ENCODE measurements at regions not wholly inside any gene's neighbourhood (a gene's known extent, or its start where the extent isn't known, plus 50 kb on each side); places are given as distances from the start of the nearest gene placed in this dataset.
A peak's percentile ranks its signal among the peaks of the same experiment; 100 is the strongest.

DNA sequence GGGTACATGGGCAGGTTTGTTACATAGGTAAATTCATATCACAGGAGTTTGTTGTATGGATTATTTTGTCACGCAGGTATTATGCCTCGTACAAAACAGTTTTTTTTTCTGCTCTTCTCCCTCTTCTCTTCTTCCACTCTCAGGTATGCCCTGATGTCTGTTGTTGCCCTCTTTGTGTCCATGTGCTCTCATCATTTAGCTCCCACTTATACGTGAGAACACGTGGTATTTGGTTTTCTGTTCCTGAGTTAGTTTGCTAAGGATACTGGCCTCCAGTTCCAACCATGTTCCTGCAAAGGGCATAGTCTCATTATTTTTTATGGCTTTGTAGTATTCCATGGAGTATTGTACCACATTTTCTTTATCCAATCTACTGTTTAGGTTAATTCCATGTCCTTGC, 65.7 kb downstream of the UNC5CL start:
- DNase-seq: no peak

DNA sequence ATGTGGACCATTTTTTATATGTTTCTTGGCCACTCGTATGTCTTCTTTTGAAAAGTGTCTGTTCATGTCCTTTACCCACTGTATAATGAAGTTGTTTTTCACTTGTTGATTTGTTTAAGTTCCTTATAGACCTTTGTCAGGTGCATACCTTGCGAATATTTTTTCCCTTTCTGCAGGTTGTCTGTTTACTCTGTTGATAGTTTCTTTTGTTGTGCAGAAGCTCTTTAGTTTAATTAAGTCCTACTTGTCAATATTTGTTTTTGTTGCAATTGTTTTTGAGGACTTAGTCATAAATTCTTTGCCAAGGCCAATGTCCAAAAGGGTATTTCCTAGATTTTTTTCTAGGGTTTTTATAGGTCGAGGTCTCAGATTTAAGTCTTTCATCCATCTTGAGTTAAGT, 66.2 kb downstream of the UNC5CL start:
- DNase-seq: no peak

DNA sequence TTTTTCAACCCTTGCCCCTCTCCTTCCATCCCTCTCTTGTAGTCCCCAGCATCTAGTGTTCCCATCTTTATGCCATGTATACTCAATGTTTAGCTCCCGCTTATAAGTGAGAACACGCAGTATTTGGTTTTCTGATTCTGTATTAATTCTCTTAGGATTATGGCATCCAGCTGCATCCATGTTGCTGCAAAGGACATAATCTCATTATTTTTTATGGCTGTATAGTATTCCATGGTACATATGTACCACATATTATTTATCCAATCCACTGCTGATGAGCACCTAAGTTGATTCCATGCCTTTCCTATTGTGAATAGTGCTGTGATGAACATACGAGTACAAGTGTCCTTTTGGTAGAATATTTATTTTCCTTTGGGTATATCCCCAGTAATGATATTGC, 66.8 kb downstream of the UNC5CL start:
- no peak for DNase-seq

DNA sequence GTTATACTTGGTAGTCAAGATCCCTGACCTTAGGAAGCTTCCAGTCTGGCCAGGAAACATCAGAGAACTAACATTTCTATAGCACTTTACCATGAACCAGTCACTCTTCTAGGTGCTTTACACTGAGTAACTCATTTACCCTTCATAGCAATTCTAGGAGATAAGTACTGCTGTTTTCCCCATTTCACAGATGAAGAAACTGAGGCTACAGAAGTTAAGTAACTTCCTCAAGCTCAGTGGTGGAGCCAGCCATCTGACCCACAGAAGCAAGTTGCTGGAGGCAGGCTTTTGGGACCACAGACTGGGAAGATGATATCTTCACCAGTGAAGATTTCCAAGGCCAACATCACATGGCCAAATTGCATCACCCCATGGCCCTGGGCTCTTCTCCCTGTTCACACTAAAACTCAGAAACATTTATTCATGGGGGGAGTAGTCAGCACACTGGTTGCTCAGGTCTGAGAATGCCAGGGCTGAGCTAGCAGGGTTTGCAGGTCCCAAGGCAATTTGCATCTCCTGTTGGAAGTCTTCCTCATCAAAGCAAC, 70.3 kb downstream of the UNC5CL start:
- no peak for DNase-seq

DNA sequence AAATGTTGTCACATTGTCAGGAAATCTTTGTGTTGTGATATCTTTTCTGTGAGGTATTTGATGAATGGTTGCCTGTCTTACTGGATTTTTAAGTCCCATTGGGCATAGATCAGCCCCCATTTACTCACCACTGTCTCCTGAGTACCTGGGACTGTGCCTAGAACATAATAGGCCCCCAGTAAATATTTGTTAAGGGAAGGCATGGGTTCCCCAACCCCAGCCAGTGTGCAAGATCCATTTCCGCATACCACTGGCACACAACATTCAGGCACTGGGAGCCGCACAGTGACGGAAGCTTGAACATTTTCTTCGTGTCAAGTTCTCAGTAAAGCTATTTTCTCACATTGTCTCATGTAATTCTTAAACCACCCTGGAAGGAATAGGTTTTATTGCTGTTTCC, 72.2 kb downstream of the UNC5CL start:
- DNase-seq: no peak

DNA sequence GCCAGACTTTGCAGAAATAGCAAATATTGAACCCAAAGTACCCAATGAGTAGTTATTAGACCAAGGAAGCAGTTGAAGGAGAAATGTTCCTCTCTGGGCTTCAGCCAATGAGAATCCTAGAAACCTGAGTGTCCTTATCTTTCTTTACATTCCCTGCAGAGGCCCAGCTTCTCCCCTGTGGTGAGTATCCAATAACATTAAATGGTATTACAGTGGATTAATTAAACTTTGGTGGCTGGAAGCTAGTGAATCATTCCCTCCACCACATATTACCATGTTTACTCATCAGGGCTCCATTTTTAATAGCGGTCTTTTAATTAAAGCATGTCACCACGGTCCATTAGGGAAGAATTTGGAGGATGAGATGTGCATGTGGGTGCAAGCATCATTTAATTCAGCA, 74.0 kb downstream of the UNC5CL start:
- no peak for DNase-seq

DNA sequence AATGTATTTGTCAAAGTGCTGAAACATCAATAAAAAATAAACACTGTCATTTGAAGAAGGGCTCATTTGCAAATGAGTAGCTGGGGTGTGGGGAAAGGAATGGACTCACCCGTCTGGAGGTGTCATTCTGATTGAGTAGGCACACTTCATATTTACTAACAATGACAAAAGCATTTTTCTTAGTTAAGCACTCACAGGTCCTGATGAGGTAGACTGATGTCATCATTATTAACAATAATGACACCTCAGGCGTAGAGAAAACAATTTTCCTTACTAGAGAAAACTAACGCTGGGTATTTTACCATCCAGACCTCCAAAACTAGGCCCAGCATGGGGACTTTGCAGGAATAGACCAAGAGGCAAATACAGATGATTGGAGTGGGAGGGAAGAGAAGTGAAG, 76.0 kb downstream of the UNC5CL start:
- no peak for DNase-seq

DNA sequence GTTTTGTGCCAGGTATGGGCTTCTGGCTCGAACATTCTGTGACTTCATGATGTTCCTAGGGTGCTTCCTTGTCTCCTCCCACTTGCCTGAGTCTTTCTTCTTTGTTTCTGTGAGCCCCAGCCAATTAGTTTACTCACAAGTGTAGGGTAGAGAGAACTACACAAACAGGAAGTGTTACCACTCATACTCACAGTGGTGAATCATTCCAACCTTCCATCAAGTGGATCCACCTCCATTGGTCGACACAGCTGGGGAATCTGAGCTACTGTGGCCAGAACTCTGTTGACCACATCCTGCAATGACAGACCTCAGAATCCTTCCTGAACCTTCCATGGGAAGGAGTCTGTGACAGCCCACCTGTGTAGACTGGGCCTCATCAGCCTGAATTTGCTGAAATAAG, 76.8 kb downstream of the UNC5CL start:
- DNase-seq: peak; percentile 45

DNA sequence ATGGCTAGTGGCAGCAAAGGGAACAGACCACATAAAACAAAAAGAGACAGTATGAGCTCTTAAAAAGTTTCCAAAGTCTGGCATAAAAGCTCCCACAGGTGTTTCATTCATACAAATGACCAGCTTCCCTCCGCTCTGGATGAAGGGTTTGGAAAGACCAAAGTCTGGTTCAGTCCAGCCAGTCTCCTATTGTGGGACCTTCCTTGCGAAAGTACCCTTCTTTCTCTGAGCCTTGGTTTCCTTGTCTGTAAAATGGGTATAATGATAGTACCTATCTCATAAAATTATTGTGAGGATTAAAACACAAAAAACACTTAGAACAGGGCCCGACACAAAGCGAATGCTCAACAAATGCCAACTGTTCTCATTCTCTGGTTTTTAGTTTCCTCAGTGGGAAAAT, 77.2 kb downstream of the UNC5CL start:
- no peak for DNase-seq

DNA sequence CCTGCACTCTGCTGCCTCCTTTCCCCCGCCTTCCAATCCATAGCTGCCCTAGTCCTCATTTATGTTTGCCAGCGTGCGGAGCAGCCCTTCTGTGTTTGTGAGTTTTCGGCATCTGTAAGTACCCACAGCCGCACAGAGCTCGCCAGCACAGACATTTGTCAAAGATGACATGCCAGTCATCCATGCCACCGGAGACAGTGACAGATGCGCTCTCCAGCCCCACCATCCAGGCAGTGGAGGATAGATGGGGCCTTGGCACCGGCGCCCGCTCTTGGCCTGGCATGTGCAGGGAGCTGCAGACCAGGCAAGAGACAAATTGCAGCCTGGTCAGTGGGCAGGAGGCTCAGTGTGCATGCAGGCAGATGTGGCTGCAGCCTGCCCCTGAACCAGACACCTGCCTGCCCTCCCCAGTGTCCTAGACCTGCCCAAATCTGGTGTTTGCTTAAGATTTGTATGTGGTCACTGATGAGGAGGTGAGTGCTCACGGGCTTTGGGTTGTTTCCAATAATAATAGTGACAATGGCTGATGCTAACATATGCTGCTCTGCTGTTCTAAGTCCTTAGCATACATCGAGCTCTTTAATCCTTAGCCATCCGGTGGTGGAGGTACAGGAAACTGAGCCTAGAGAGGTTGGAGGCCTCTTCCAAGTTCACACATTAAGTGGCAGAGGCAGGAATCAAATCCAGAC, 78.1 kb downstream of the UNC5CL start:
- peak; percentile 96 for DNase-seq

DNA sequence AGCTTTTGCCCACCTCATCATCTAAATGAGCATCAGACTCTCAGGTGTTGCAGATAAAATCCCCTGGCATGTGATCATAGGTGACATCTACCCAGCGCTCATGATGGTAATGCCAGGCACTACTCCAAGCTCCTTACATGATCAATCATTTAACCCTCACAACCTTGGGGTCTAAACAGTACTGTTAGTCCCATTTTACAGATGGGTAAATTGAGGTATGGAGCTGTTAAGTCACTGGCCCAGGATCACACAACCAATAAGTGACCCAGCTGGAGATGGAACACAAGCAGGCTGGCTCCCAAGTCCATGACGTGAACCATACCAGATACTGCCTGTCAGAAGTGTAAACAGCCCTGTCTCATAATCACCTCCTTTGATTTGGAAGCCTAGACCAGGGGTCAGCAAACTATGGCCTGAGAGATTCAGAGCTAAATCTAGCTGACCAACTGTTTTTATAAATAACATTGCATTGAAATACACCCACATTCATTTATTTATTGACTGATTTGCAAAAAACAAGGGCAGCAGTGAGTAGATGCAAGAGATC, 79.2 kb downstream of the UNC5CL start:
- DNase-seq: no peak

DNA sequence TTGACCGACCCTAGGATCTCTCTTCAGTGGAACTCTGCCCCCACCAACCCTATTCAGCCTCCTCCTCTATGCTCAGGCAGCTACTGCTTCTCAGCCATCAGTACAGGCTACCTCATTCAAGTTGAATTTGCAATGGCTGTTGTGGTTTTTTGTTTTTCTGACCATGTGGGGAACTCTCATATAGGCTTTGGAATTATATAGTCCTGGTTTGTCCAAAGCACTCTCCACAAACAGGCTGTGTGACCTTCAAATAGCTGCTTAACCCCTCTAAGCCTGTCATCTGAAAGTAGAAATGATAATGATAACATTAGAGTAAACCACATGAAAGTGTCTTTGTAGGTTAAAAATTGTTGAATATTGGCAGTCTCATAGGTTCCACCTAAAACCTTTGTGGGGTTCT, 80.3 kb downstream of the UNC5CL start:
- no peak for DNase-seq

DNA sequence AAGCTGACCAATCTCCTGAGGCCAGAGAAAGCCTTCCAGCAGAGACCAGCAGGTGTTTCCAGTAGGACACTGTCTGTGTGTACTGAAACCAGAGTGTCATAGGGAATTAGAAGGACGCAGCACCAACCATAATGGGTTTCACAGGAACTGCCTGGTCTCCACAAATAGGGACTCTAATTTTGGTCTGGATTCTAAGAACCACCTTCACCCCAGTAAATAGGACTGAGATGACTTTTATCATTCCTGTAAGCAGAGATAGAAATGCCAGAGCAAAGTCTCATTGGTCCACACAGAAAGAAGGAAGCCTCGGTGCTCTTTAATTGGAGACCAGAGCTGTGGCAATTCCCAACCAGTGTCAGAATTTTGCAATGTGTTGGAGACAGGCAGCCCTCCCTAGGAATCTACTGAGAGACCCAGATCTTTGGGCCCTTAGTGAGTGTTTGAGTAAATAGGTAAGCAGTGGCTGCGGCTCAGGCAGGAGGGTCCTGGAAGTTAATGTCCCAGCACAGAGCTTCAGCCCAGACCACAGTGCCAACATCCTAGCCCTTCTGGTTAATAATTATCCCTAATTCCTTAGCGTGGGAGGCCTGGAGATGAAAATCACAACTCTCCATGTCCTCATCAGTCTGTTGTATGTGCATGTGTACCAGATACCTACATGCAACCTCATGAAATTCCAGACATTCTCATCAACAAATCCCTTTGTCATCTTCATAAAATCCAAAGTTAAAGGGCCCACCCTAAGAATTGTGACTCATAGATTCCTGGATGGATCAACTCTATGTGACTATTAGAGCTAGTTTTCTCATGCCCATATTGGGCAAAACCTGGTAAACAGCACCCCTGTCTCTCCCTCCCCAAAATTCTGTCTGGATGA, 81.2 kb downstream of the UNC5CL start:
- DNase-seq: no peak

DNA sequence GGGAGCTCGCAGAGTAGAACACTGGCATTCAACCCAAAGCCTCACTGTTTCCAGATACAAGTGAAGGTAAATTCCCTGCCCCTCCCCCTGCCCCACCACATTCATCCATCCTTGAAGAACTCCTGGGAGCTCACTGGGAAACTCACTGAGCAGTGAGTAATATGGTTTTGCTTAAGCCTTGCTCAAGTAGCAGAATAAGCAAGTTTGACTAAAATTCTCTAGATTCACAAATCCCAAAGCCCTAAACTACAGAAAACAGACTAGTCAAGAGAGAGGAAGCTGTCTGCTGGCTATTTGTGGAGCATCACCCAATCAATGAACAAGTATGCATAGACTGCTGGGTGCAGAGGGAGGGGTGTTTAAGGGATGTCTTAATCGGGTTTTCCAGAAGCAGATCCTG, 82.1 kb downstream of the UNC5CL start:
- no peak for DNase-seq

DNA sequence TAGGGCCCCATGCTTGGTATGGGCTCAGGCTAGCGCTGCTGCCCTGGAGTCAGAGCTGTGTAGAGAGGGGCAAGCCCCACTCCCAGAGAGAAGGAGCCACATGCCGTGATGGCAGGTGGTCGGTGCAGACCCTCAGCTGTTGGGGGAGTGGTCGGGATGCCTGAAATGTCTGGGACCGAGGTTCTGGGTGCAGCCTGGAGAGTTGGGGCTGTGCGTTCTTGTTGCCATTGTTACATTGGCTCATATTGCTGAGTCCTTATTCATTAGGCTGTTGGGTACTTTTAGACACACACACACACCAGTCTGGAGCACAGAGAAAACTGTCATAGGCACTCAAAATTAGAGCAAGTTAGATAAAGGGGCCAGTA, 83.9 kb downstream of the UNC5CL start:
- DNase-seq: no peak

DNA sequence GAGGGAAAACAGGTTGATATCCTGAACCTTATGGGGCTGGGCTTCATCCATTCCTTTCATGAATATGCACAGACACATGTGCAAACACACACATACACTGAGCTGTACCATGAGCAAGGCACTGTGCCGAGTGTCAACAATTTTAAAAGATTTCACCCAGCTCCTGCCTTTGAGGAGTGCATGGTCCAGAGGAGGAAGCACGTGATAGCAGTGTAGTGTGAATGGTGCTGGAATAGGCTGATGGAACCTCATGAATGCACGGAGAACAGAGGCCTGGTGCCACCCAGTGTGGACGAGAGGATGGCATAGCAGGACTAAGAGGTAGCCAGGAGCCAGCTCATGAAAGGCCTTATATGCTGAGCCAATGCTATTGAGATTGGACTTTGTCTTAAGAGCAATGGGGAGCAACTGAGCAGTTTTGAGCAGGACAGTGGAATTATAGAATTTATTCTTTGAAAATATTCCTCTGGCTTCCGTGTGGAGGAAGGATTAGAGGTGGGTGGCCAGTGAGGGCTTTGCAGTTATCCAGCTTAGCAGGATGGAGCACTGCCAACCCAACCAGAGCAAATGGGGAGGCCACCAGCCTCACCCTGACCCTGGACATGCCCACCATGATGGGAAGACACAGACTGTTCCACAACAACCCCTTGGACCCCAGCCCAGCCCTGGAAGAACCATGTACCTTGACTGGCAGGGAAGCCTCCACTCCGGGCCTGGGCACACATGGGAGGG, 84.4 kb downstream of the UNC5CL start:
- no peak for DNase-seq

DNA sequence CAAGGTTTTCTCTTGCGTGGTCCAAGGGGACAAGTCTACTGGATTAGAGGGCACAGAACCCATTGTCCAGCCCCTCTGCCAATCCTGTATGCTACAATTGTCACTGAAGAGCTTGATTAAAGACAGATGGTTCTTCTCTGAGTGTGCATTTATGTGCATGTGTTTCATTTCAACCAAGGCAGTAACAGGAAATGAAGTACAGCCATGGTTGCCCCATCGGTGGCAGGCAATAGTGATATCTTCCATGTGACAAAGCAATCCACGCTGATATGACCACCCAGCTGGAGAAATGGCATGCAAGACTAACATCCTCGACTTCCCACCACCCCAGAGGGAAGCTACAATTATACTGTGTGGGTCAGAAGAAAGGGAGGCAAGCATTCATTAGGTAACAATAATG, 85.5 kb downstream of the UNC5CL start:
- DNase-seq: no peak

DNA sequence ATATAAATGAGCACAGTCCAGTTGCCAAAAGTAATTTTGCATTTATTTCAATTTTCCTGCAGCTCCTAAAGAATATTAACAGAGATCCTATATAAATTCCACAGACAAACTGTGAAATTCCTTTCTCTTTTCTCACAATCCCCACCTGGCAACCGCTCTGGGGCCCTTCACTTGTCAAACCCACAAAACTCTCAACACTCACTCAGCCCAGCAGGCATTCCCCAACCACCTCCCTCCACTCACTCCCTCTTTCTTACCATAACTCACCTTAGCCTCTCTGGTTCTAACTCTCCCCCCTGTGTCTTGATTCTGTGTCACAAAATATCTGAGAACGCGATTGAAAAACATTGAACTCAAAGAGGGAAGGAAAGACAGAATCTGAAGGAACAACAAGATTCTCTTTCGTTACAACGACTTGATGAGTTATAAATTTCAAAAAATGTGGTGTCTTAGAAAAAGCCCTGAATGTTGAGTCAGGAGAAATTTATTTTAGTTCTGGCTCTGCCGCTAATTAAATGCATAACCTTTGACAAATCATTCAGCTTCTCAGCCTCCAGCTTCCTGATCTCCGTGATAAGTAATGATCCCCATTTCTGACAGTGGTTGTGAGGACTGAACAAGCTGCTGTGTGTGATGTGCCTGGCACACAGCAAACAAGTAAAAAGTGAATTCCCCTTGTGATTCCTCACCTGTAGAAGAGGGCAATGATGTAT, 87.9 kb downstream of the UNC5CL start:
- no peak for DNase-seq

DNA sequence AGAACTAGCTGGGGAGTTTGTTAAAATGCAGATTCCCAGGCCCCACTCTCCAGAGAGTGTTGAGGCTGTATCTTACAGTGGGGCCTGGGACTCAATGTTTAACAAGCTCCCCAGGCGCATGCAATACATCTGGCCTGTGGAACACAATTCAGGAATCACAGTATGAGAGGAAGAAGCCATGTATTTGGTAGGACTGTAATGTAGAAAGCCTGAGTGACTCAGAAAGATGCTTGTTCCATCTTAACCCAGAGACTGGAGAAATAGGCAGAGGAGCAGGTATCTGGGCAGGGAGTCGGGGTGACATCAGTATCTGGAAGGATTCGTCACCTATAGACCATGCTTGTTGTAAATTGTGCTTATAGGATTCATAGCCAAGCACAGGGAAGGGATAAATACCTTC, 90.5 kb downstream of the UNC5CL start:
- no peak for DNase-seq

DNA sequence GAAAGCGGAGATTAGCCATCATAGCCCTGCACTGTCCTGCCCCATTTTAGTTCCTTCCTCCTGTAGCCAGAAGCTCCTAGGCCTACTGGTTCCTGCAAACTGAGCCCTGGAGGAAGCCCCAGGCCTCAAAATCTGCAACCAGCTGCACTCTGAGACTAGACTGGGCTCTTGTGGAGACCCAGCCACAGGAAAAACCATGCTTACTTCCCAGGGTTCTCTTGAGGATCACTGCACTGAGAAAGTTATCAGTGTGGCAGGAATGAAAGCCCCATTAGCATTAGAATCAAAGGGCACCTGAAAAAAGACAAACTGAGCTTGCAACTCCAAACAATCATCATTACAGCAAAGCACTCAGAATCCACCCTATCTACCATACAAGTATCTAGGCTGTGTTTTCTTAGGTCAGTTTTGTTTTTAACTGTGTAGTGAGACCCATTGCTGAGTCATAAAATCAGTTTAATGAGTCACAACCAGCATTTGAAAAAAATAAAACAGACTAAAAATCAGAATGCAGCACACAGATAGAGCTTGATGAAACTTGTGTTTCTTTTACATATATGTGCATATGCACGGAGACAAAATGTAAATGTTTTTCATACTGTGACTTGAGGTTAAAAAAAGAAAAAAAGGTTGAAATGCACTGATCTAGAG, 91.0 kb downstream of the UNC5CL start:
- DNase-seq: no peak

DNA sequence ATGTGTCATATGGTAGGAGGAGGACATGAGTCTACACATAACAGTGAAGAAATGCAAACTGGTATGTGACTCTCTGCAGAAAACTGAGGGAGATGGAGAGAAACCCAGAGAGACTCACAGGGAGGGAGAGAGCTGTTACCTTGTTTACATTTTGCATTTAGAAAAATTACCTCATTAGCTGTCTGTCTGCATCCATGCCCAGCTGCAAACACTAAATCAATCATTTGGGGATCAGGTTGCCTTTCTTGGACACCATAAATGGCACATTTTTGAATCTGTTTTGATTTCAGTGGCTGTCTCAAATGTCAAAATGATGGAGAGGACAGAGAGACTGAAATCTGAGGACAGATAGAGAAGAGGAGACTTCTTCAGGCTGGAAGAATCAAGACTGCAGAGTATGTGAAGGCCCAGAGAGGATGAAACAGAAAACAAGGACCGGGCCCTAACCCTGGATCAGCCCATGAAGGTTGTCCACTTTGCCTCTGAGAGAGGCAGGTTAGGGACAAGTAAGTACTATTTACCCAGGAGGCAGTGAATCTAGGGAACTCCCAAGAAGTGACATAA, 92.2 kb downstream of the UNC5CL start:
- DNase-seq: peak; percentile 47

DNA sequence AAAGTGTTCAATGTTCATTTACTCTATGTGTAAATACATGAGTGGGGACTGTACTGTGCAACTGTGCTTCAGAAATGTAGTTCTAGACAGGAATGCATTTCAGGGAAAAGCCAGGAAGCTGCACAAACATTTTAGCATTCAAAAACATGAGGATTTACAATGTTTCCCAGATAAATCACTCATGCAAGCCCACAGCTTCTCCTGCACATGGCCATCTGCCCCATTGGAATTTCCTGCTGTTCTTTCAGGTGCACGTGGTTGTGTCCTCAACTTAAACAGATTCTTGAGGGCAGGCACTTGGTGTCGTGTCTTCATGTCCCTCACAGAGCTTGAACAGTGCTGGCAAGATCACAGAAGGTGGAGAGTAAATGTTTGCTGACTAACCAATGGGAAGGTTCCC, 101.5 kb downstream of the UNC5CL start:
- DNase-seq: no peak

Measured in NCI-H446 treated with DMSO at 0.1 percent for 48 hours (cell line).